GM03348 (cell line): ENCODE measurements at regions not wholly inside any gene's neighbourhood (a gene's known extent, or its start where the extent isn't known, plus 50 kb on each side); places are given as distances from the start of the nearest gene placed in this dataset.

Experiments
- DNase-seq: peaks from one replicate; pipeline ENCODE4 v3.0.0; 2012; ENCODE audit warnings: low spot score

DNA sequence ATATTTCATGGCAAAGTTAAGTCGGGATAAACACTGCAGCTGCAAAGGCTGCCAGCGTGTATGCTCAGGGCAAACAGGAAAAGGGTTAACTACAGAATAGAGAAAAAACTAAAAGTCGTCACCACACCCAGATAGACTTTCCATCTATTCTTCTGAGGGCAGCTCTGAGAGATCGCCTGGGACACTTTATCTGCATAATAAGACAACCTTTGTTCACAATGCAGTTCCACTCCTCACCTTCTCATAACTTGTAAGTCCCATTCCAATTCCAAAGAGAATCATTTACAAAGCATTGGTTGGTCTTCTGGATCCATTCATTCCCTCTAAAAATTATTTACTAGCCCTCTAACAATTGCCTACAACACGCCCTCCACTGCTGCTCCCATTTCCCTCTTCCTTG is 437.4 kb downstream of the RND3 start:
- DNase-seq = no peak

DNA sequence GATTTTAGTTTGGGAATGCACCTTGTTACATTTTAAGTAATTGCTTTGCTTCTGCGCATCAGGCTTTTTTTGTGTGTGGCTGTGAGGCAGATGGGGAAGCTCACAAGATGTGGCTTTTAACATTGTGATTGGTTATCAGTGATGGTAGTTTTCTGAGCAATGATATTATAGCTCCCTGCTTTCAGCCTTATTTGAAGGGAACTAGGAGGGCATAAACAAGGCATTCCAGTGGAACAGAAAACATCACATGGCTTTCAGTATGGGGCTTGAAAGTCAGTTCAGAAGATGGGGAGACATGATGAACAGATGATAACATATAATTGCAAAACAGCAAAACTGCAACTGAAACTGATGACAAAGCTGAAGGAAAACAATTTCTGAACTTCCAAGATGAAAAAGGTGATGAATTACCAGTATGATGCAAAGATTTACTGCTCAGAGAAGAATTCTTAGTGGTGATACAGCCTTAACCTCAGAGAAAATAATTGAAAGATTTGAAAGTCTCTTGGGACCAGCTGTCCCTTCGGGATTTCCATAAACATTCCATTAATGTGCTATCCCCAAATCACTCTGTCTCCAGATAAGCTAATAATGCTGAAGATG is 439.7 kb downstream of the RND3 start:
- DNase-seq = no peak

- DNase-seq = peak; percentile 12
These were observed 440.7 kb downstream of the RND3 start for GRCh38 chr2:150046810-150047209.

DNA sequence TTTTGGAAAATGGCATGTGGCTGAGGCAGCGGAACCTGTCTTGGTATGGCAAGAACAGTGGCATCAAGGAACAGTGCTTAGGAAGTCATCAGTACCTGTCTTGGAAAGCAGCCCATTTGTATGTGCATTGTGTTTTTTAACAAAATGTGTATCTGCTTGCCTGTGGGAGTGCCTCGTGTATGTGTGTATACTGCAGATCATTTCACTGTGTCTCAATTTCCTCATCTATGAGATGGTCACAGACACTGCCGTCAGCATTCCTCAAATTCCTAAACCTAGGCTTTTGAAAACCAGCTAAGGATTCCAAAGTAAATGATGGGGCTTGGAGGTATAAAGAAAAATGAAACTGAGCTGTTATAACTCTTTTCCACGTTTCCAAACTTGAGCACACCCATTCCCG is 441.3 kb downstream of the RND3 start:
- peak; percentile 41 for DNase-seq

DNA sequence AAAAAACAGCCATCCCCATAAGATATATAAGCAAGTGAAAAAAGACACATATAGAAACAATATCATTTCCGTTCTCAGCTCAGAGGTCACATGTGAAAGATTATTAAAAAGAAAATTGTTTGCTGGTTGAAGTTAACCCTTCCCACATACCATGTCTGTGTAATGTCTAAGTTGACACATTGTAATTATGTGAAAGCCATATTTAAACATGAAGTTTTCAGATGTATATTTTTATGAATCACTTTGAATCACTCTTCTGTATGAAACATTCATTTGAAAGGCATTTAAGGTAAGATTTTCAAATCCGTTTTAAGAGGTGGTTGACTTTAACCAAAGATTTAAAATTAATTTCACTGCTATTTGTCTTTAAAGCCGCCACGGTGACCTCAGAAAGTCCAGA is 441.9 kb downstream of the RND3 start:
- no peak for DNase-seq

DNA sequence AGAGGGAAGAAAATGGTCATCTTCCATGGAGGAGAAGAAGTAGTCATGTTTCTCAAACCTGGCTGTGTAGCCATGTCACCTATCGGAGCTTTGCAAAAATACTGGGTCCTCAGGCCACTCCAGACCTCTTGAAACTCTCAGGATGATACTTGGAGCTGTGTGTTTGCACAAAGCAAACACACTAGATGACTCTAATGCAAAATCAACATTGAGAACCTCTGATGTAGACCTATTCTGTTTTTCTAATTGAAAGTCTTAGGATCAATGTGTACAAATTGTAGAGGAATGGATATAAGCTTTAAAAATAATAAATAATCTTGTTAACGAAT is 444.3 kb downstream of the RND3 start:
- no peak for DNase-seq

DNA sequence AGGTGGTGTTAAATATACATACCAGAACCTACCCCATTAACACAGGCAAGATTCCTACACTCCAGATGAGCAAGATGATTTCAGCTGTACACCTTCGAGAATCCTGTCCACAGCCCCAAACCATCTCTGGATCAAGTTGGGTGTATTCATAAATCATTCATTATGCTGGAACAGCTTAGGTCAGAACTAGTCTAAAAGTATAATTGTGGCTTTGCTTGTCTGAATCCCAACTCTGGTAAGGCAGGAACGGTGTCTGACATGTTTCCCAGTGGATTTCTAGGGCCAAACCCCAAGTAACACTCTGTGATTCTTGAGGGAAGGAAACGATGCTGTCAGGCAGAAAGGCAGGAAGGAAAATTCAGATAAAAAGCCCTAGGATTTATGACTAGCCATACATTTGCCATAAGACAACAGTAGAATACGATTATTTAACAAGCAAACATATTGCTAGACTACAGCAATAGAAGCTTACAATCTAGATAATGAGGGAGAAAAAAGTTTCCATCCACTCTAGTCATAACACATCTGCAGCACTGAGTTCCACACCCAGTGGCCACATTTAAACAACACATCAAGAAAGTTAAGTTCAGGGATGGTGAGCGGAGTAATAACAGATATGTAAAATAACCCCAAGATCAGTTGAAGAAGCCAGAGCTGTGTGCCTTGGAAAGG is 444.8 kb downstream of the RND3 start:
- no peak for DNase-seq

DNA sequence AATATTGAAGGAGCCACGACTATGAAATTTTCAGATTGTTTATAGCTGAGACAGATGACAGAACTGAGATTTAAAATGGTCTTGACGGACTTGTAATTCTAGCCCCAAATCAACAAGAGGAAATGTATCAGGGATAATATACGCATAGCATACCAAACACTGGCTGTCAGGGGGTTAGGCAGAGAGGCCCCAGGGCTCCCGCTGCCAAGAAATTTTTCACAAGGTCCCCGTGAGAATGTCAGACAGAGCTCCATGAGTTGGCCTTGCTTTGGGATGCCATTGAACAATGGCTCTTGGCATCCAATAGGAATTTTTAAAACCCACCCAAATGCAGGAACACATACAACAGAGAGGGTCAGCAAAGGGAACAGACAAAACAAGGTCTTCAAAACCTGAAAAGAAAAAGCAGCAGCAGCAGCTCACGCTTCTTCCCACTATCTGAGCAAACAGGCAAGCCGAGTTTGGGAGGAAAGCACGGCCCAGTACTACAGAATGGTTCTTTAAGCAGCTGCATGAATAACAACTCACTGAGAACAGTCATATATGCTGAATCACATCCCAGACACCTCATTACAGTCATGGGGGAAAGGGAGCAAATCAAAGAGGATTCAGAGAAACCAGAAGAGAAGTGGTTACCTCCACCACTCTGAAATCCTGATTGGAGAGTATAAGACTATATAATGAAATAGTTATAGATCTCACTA is 445.6 kb downstream of the RND3 start:
- DNase-seq = no peak

DNA sequence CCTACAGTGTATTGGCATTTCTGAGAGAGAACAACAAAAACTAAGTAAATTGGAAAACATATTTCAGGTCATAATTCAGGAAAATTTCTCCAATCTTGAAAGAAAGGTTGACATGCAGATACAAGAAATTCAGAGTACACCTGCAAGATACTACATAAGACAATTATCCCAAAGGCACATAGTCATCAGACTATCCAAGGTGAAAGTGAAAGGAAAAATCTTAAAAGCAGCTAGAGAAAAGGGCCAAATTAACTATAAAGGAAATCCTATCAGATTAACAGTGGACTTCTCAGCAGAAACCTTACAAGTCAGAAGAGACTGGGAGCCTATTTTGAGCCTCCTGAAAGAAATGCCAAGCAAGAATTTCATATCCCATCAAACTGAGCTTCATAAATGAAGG is 449.0 kb upstream of the MMADHC start:
- DNase-seq = no peak

DNA sequence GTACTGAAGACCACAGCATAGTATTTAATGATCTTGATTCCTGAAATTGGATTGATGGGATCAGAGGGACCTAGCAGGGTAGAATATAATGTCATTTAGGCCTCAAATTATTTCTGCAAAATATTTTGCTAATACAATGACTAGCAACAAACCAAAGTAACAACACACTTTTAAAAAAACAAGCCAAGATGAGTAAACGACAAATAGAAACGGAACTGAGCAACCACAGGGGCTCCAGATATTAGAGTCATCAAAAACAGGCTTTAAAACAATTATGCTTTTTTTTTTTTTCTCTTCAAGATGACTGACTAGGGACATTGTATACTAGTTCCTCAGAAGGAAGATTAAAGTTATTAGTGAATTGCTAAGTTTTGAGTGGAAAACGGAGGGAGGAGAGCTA is 447.1 kb upstream of the MMADHC start:
- DNase-seq = no peak

- DNase-seq = no peak
These were observed 443.0 kb upstream of the MMADHC start for GRCh38 chr2:150030436-150031190.

- DNase-seq = no peak
These were observed 440.7 kb upstream of the MMADHC start for GRCh38 chr2:150028322-150028721.

DNA sequence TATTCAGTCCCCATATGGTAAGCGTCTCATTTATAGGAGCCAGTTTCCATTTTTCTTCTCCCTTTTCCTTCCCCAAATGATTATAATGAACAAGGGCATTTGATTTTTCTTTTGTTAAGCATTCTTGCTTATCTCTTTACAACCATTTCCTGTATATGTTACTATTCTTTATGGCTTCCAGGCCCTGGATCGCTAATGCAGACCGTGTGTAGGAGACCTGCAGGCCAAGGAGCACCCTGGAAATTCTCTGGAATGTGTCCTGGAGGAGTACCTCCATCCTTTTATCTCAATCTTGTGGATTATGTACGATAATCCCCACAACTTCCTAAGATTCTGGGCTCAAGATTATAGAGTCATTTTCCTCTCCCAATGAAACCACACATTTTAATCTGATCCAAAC is 439.6 kb upstream of the MMADHC start:
- no peak for DNase-seq

DNA sequence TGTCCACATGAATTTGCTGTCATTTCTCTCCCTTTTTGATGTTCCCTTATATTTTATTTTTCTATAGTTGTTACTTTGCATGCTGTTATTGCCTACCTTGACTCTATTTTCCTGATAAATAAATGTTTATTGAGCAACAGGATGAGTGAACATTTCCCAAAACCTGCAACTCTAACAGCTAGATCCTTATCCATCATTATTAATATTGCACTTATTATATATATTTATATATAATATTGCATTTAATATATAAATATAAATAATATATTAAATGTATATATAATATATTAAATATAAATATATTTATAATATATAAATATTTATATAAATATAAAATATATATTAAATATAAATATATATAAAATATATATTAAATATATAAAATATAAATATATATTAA is 436.1 kb upstream of the MMADHC start:
- DNase-seq = no peak

DNA sequence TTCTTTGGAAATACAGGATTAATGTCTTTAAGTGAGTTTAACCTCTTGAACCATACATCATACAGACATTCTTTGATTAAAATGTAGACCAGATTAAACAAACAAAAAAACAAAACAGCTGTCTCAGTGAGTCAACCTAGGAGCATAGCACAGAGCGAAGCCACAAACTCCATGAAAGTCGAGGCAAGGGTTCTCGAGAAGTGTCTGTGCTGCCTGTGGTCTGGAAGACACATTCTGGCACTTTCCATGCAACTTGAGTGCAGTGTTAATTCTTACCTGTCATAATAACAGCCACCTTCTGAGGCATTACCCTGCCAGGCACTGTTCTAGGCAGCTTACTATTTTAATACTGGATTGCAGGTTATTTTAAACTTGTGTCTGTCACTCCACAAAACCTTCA is 435.5 kb upstream of the MMADHC start:
- DNase-seq = no peak

- no peak for DNase-seq
These were observed 433.5 kb upstream of the MMADHC start for GRCh38 chr2:150020937-150021673.

DNA sequence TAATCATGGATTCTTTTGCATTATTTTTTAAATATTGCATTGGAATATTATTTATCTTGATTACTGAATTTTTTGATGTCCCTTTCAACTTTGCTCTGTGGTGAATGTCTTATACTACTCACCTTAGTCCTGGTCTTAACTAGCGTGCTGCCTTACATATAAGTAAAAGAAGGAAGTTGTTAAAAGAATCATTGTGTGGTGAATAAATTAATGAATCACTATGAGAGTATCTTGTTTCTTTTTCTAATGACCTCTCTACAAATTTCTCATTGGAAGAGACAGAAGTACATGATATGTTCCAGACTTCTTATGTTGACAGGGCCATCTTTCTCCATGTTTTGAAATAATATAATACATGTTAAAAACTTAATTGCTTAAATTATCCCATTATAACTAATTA is 432.6 kb upstream of the MMADHC start:
- no peak for DNase-seq

- DNase-seq = no peak
These were observed 431.5 kb upstream of the MMADHC start for GRCh38 chr2:150019063-150019462.

DNA sequence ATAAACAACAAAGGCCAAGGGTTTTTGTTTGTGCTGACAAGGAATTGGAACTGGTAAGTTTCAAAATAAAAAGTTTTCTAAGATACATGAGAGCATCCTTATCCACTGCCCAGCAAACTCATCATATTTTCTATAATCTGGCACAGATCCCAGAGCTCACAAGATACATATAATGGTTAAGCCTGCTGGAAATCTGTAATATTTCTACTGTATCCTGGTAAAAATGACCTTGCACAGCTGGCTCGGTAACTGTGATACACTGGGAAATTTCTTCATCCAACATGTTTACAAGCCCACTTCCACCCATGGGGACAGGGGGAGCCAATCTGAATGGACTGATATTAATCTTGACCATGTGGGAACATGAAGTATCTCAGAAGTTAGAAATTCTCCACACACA is 425.4 kb upstream of the MMADHC start:
- DNase-seq = no peak

- DNase-seq = no peak
These were observed 423.7 kb upstream of the MMADHC start for GRCh38 chr2:150011161-150011730.

- DNase-seq = no peak
These were observed 421.3 kb upstream of the MMADHC start for GRCh38 chr2:150008901-150009300.

GRCh38 chr2:150007815-150008430 is 420.3 kb upstream of the MMADHC start:
- DNase-seq = no peak
